Mammary epithelial cell (primary cell): ENCODE measurements at regions not wholly inside any gene's neighbourhood (a gene's known extent, or its start where the extent isn't known, plus 50 kb on each side); places are given as distances from the start of the nearest gene placed in this dataset.
"Not testable (repeated sequence)": the region's sequence is repeated elsewhere in the genome, so short reads cannot be mapped to it uniquely, and the experiment has no call there.

Experiments
- EZH2 ChIP-seq: IDR thresholded peaks from 2 replicates; pipeline ENCODE4 v1.6.1; 2012; ENCODE audit warnings: low read length, inconsistent platforms, borderline replicate concordance
- TF ChIP-seq, protein P1 (sequence below), 2 donors: IDR thresholded peaks in 1 of 2; conservative IDR thresholded peaks in 1 of 2; 2 replicates each; pipeline ENCODE4 v1.5.1; 2011 to 2012; ENCODE audit warnings: inconsistent platforms in 2 of 2, low read length in 2 of 2, mild to moderate bottlenecking in 2 of 2, control low read depth in 1 of 2, low read depth in 1 of 2; ENCODE audit not compliant: insufficient read depth in 1 of 2; ENCODE audit errors: extremely low read depth in 1 of 2

- TF ChIP-seq EZH2, result not testable (repeated sequence)
- TF ChIP-seq, protein P1, sequence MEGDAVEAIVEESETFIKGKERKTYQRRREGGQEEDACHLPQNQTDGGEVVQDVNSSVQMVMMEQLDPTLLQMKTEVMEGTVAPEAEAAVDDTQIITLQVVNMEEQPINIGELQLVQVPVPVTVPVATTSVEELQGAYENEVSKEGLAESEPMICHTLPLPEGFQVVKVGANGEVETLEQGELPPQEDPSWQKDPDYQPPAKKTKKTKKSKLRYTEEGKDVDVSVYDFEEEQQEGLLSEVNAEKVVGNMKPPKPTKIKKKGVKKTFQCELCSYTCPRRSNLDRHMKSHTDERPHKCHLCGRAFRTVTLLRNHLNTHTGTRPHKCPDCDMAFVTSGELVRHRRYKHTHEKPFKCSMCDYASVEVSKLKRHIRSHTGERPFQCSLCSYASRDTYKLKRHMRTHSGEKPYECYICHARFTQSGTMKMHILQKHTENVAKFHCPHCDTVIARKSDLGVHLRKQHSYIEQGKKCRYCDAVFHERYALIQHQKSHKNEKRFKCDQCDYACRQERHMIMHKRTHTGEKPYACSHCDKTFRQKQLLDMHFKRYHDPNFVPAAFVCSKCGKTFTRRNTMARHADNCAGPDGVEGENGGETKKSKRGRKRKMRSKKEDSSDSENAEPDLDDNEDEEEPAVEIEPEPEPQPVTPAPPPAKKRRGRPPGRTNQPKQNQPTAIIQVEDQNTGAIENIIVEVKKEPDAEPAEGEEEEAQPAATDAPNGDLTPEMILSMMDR (conservative IDR thresholded peaks at IDR 0.05 in 1 of 2, IDR thresholded peaks at IDR 0.05 in 1 of 2; ENCODE audit: extremely low read depth in 1 of 2, insufficient read depth in 1 of 2, low read depth in 1 of 2, low read length in 2 of 2), result not testable (repeated sequence)
Observed at GRCh38 chr16:88161623-88162275, 210.5 kb downstream of the BANP start.
